Left lung (tissue), 4 donors: ENCODE measurements at regions not wholly inside any gene's neighbourhood (a gene's known extent, or its start where the extent isn't known, plus 50 kb on each side); places are given as distances from the start of the nearest gene placed in this dataset.

Source experiments
- ATAC-seq: fragments of 200-7000 bp; cut with Tn5 transposase; one replicate; pipeline ENCODE4 v1.9.1; 2020; ENCODE audit warnings: moderate library complexity
- DNase-seq, 4 donors: peaks; one replicate each; pipeline ENCODE4 v3.0.0-alpha.2; 2013 to 2020
- H3K27ac ChIP-seq, 2 donors: fragments of 200-600 bp; sonication (generic) in 1 of 2; one replicate each; pipeline versions ENCODE4 v1.5.0 to v1.8.0; 2020 to 2021
- H3K27me3 ChIP-seq, 2 donors: fragments of 200-600 bp; sonication (generic) in 1 of 2; one replicate each; pipeline versions ENCODE4 v1.5.0 to v1.8.0; 2020 to 2021
- H3K36me3 ChIP-seq, 2 donors: fragments of 200-600 bp; sonication (generic) in 1 of 2; one replicate each; pipeline versions ENCODE4 v1.5.0 to v1.8.0; 2020 to 2021
- H3K4me1 ChIP-seq, 2 donors: fragments of 200-600 bp; one replicate each; pipeline ENCODE4 v1.8.0; 2021
- H3K4me3 ChIP-seq, 2 donors: fragments of 200-600 bp; sonication (generic) in 1 of 2; one replicate each; pipeline versions ENCODE4 v1.5.0 to v1.8.0; 2020 to 2021; ENCODE audit warnings: mild to moderate bottlenecking in 1 of 2
- H3K9me3 ChIP-seq, 2 donors: fragments of 200-600 bp; sonication (generic) in 1 of 2; one replicate each; pipeline versions ENCODE4 v1.5.0 to v1.8.0; 2020 to 2021
- CTCF ChIP-seq, 2 donors: fragments of 200-600 bp; sonication (generic) in 1 of 2; IDR thresholded peaks; one replicate each; pipeline versions ENCODE4 v1.5.0 to v1.8.0; 2021; ENCODE audit warnings: antibody characterized with exemption in 2 of 2
- intact Hi-C, 2 donors: fragments of 100-400 bp; cut with DNase I; formaldehyde crosslinking; loops; one replicate each; pipeline versions ENCODE4 v1.11.2 to v1.14.2; 2022
- donor health status: DM: no; HTN: yes; CAD: no.
- donor health status: DM: no; HTN: no; CAD: no.

GRCh38 chr6:105911106-105911629, 175.0 kb upstream of the PRDM1 start:
- Histone ChIP-seq H3K9me3 (no peaks in the 10 kb centered on the region), H3K4me3 (no peak overlapping the region), H3K27ac (no peak overlapping the region), H3K27me3 (no peaks in the 10 kb centered on the region), H3K4me1 (peaks cover 0 to 14% of the 10 kb centered on the region in 2 donors), H3K36me3 (no peaks in the 10 kb centered on the region)
- DNase-seq: no peak
- intact Hi-C loops: no loop called here
- ATAC-seq: no peak
- TF ChIP-seq CTCF (IDR thresholded peaks at IDR 0.05): no peak

- intact Hi-C loops: no loop called here
- H3K4me1 ChIP-seq: peaks cover 0 to 14% of the 10 kb centered on the region in 2 donors
- no peak overlapping the region for H3K4me3 ChIP-seq
- no peaks in the 10 kb centered on the region for H3K36me3 ChIP-seq
- H3K9me3 ChIP-seq: no peaks in the 10 kb centered on the region
- peak in 1 of 4 donors; percentile 33 for DNase-seq
- TF ChIP-seq CTCF (IDR thresholded peaks at IDR 0.05): no peak
- no peaks in the 10 kb centered on the region for H3K27me3 ChIP-seq
- H3K27ac ChIP-seq: no peak overlapping the region
- peak; percentile 31 for ATAC-seq
These were observed 177.0 kb upstream of the PRDM1 start for GRCh38 chr6:105909106-105909505.

- H3K4me3 ChIP-seq: no peak overlapping the region
- no peak overlapping the region for H3K27ac ChIP-seq
- intact Hi-C loops: no loop called here
- no peaks in the 10 kb centered on the region for H3K27me3 ChIP-seq
- DNase-seq (no peak), ATAC-seq (no peak)
- no peak for TF ChIP-seq CTCF (IDR thresholded peaks at IDR 0.05)
- peaks cover 0 to 14% of the 10 kb centered on the region in 2 donors for H3K4me1 ChIP-seq
- no peaks in the 10 kb centered on the region for H3K36me3 ChIP-seq
- H3K9me3 ChIP-seq: no peaks in the 10 kb centered on the region
These were observed 178.1 kb upstream of the PRDM1 start for GRCh38 chr6:105907991-105908390.

GRCh38 chr6:105907301-105907700, 178.8 kb upstream of the PRDM1 start:
- Histone ChIP-seq H3K27ac (no peak overlapping the region), H3K9me3 (no peaks in the 10 kb centered on the region), H3K36me3 (no peaks in the 10 kb centered on the region), H3K27me3 (no peaks in the 10 kb centered on the region), H3K4me1 (peaks cover 0 to 17% of the 10 kb centered on the region in 2 donors), H3K4me3 (no peak overlapping the region)
- no peak for DNase-seq
- no peak for ATAC-seq
- TF ChIP-seq CTCF (IDR thresholded peaks at IDR 0.05): no peak
- intact Hi-C loops: no loop called here

- Histone ChIP-seq H3K9me3 (no peaks in the 10 kb centered on the region), H3K27me3 (no peaks in the 10 kb centered on the region), H3K4me1 (peaks cover 0 to 12% of the 10 kb centered on the region in 2 donors), H3K27ac (no peak overlapping the region), H3K36me3 (no peaks in the 10 kb centered on the region), H3K4me3 (no peak overlapping the region)
- ATAC-seq (no peak), DNase-seq (no peak)
- intact Hi-C loops: no loop called here
- no peak for TF ChIP-seq CTCF (IDR thresholded peaks at IDR 0.05)
These were observed 183.6 kb upstream of the PRDM1 start for GRCh38 chr6:105902401-105903031.
